ENCODE measurements at regions not wholly inside any gene's neighbourhood (a gene's known extent, or its start where the extent isn't known, plus 50 kb on each side); places are given as distances from the start of the nearest gene placed in this dataset.

- peaks cover 6% of the 10 kb centered on the region for H3K4me1 ChIP-seq
- no peaks in the 10 kb centered on the region for H3K27me3 ChIP-seq
- H3K9me3 ChIP-seq: no peaks in the 10 kb centered on the region
- no peak overlapping the region for H3K4me3 ChIP-seq
- DNase-seq (no peak), ATAC-seq (no peak)
- no peaks in the 10 kb centered on the region for H3K36me3 ChIP-seq
- intact Hi-C loops (cut with DNase I): no loop called here
- TF ChIP-seq CTCF (IDR thresholded peaks at IDR 0.05): no peak
- no peak overlapping the region for H3K27ac ChIP-seq
Observed at GRCh38 chr3:187802203-187802927, 57.1 kb upstream of the BCL6 start.

GRCh38 chr3:187802928-187803259 lies 57.6 kb upstream of the BCL6 start:
- TF ChIP-seq CTCF (IDR thresholded peaks at IDR 0.05): no peak
- Histone ChIP-seq H3K27ac (no peak overlapping the region), H3K9me3 (no peaks in the 10 kb centered on the region), H3K4me1 (peaks cover 6% of the 10 kb centered on the region), H3K36me3 (no peaks in the 10 kb centered on the region), H3K4me3 (no peak overlapping the region), H3K27me3 (no peaks in the 10 kb centered on the region)
- DNase-seq (no peak), ATAC-seq (no peak)
- intact Hi-C loops (cut with DNase I): no loop called here

- no peaks in the 10 kb centered on the region for H3K36me3 ChIP-seq
- no peak for TF ChIP-seq CTCF (IDR thresholded peaks at IDR 0.05)
- H3K4me1 ChIP-seq: no peaks in the 10 kb centered on the region
- no peaks in the 10 kb centered on the region for H3K27me3 ChIP-seq
- DNase-seq: no peak
- H3K27ac ChIP-seq: no peak overlapping the region
- no peak overlapping the region for H3K4me3 ChIP-seq
- intact Hi-C loops (cut with DNase I): no loop called here
- no peaks in the 10 kb centered on the region for H3K9me3 ChIP-seq
- ATAC-seq: no peak
Observed at GRCh38 chr3:187804120-187804744, 59.0 kb upstream of the BCL6 start.

DNA sequence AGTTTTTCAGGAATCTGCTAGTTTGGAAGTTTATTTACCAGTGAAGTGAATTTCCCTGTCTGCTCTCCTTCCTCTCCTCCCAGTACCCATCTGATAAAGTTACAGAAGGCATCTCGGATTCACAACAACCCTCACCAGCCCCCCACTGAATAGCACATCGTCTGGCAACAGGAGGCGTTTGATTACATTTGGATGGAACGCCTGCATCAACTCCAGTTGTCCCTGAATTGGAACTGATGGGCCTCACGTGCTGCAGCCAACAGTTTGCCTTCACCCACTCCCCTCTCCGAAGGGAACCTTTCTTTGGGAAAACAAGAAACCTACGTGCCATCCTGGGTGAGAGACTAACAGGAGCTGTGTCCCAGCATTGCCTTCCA lies 59.5 kb upstream of the BCL6 start:
- no peaks in the 10 kb centered on the region for H3K36me3 ChIP-seq
- H3K4me3 ChIP-seq: no peak overlapping the region
- intact Hi-C loops (cut with DNase I): no loop called here
- TF ChIP-seq CTCF (IDR thresholded peaks at IDR 0.05): no peak
- no peaks in the 10 kb centered on the region for H3K9me3 ChIP-seq
- H3K27me3 ChIP-seq: no peaks in the 10 kb centered on the region
- no peak overlapping the region for H3K27ac ChIP-seq
- no peak for ATAC-seq
- no peak for DNase-seq
- no peaks in the 10 kb centered on the region for H3K4me1 ChIP-seq

GRCh38 chr3:187805774-187806173 lies 60.5 kb upstream of the BCL6 start:
- TF ChIP-seq CTCF (IDR thresholded peaks at IDR 0.05): no peak
- Histone ChIP-seq H3K4me1 (no peaks in the 10 kb centered on the region), H3K4me3 (no peak overlapping the region), H3K27me3 (no peaks in the 10 kb centered on the region), H3K9me3 (no peaks in the 10 kb centered on the region), H3K27ac (no peak overlapping the region), H3K36me3 (no peaks in the 10 kb centered on the region)
- intact Hi-C loops (cut with DNase I): no loop called here
- ATAC-seq (no peak), DNase-seq (no peak)

All from upper lobe of right lung (tissue), 1 donor.